ENCODE measurements at regions not wholly inside any gene's neighbourhood (a gene's known extent, or its start where the extent isn't known, plus 50 kb on each side); places are given as distances from the start of the nearest gene placed in this dataset.
"Not testable (repeated sequence)": the region's sequence is repeated elsewhere in the genome, so short reads cannot be mapped to it uniquely, and the experiment has no call there.

GRCh38 chr10:34046506-34047034, 712.1 kb upstream of the NRP1 start:
- no peak for ATAC-seq
- intact Hi-C loops (cut with DNase I), result no loop called here
- H3K4me3 ChIP-seq, result no peak overlapping the region
- no peaks in the 10 kb centered on the region for H3K27me3 ChIP-seq
- no peaks in the 10 kb centered on the region for H3K36me3 ChIP-seq
- DNase-seq, result no peak
- no peak overlapping the region for H3K27ac ChIP-seq
- WGBS, 2 donors, result 88 to 94% methylated on average over 9 of the region's 9 CpGs
- peaks cover 0 to 5% (median 0%) of the 10 kb centered on the region in 11 donors for H3K9me3 ChIP-seq
- H3K4me1 ChIP-seq, result no peaks in the 10 kb centered on the region
- TF ChIP-seq, protein P1, sequence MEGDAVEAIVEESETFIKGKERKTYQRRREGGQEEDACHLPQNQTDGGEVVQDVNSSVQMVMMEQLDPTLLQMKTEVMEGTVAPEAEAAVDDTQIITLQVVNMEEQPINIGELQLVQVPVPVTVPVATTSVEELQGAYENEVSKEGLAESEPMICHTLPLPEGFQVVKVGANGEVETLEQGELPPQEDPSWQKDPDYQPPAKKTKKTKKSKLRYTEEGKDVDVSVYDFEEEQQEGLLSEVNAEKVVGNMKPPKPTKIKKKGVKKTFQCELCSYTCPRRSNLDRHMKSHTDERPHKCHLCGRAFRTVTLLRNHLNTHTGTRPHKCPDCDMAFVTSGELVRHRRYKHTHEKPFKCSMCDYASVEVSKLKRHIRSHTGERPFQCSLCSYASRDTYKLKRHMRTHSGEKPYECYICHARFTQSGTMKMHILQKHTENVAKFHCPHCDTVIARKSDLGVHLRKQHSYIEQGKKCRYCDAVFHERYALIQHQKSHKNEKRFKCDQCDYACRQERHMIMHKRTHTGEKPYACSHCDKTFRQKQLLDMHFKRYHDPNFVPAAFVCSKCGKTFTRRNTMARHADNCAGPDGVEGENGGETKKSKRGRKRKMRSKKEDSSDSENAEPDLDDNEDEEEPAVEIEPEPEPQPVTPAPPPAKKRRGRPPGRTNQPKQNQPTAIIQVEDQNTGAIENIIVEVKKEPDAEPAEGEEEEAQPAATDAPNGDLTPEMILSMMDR (IDR thresholded peaks at IDR 0.05), result no peak

GRCh38 chr10:34045571-34046190, 711.2 kb upstream of the NRP1 start:
- H3K4me3 ChIP-seq, result no peak overlapping the region
- H3K4me1 ChIP-seq, result no peaks in the 10 kb centered on the region
- DNase-seq (no peak), ATAC-seq (no peak)
- no peaks in the 10 kb centered on the region for H3K27me3 ChIP-seq
- no peaks in the 10 kb centered on the region for H3K9me3 ChIP-seq
- intact Hi-C loops (cut with DNase I), result no loop called here
- no peaks in the 10 kb centered on the region for H3K36me3 ChIP-seq
- TF ChIP-seq, protein P1 (IDR thresholded peaks at IDR 0.05), result no peak
- 94 to 95% methylated on average over 6 of the region's 6 CpGs for WGBS, 2 donors
- no peak overlapping the region for H3K27ac ChIP-seq

- no peak overlapping the region for H3K4me3 ChIP-seq
- 98 to 100% methylated on average over 4 of the region's 4 CpGs for WGBS, 2 donors
- DNase-seq (no peak), ATAC-seq (no peak)
- intact Hi-C loops (cut with DNase I), result no loop called here
- H3K27ac ChIP-seq, result no peak overlapping the region
- H3K27me3 ChIP-seq, result no peaks in the 10 kb centered on the region
- no peaks in the 10 kb centered on the region for H3K9me3 ChIP-seq
- no peaks in the 10 kb centered on the region for H3K4me1 ChIP-seq
- no peaks in the 10 kb centered on the region for H3K36me3 ChIP-seq
- TF ChIP-seq, protein P1 (IDR thresholded peaks at IDR 0.05), result no peak
These were observed 707.4 kb upstream of the NRP1 start for GRCh38 chr10:34041871-34042270.

GRCh38 chr10:34037499-34037898, 703.0 kb upstream of the NRP1 start:
- Histone ChIP-seq H3K4me3 (no peak overlapping the region), H3K27me3 (no peaks in the 10 kb centered on the region), H3K27ac (no peak overlapping the region), H3K9me3 (peaks cover 0 to 9% (median 0%) of the 10 kb centered on the region in 11 donors), H3K36me3 (no peaks in the 10 kb centered on the region), H3K4me1 (no peaks in the 10 kb centered on the region)
- DNase-seq (no peak), ATAC-seq (no peak)
- TF ChIP-seq, protein P1 (IDR thresholded peaks at IDR 0.05), result no peak
- 77 to 78% methylated on average over 3 of the region's 3 CpGs for WGBS, 2 donors
- intact Hi-C loops (cut with DNase I), result no loop called here

DNA sequence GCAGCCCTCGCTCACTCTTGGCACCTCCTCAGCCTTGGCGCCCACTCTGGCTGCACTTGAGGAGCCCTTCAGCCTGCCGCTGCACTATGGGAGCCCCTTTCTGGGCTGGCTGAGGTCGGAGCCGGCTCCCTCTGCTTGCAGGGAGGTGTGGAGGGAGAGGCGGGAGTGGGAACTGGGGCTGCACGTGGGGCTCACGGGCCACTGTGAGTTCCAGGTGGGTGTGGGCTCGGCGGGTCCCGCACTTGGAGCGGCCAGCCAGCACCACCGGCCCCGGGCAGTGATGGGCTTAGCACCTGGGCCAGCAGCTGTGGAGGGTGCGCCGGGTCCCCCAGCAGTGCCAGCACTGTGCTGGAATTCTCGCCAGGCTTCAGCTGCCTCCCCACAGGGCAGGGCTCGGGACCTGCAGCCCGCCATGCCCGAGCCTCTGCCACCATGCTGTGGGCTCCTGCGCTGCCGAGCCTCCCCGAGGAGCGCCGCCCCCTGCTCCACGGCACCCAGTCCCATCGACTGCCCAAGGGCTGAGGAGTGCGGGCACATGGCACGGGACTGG, 700.8 kb upstream of the NRP1 start:
- H3K27ac ChIP-seq; H3K4me3 ChIP-seq; ATAC-seq; DNase-seq; intact Hi-C loops (cut with DNase I); H3K9me3 ChIP-seq; H3K36me3 ChIP-seq; H3K27me3 ChIP-seq: not testable (repeated sequence)
- peaks cover 0 to 10% (median 6%) of the 10 kb centered on the region in 9 donors for H3K4me1 ChIP-seq
- WGBS, 2 donors, result 97 to 99% methylated on average over 26 to 29 of the region's 29 CpGs
